SK-N-SH treated with all-trans-retinoic acid at 6 μM for 48 hours (cell line): ENCODE measurements at regions not wholly inside any gene's neighbourhood (a gene's known extent, or its start where the extent isn't known, plus 50 kb on each side); places are given as distances from the start of the nearest gene placed in this dataset.

ENCODE experiments used
- BACH2 ChIP-seq: fragments of 250-450 bp; sonication (Bioruptor Pico); IDR thresholded peaks from 2 replicates; pipeline ENCODE4 v1.9.0; 2021; ENCODE audit warnings: mild to moderate bottlenecking, borderline replicate concordance
- CSDC2 ChIP-seq: fragments of 250-450 bp; sonication (Bioruptor Pico); IDR thresholded peaks from 2 replicates; pipeline ENCODE4 v1.5.0; 2020; ENCODE audit warnings: mild to moderate bottlenecking, moderate library complexity
- GLIS3 ChIP-seq: fragments of 250-450 bp; sonication (Bioruptor Pico); IDR thresholded peaks from 2 replicates; pipeline ENCODE4 v1.5.0; 2020; ENCODE audit warnings: mild to moderate bottlenecking, moderate library complexity
- OSR1 ChIP-seq: fragments of 250-450 bp; sonication (Bioruptor Pico); IDR thresholded peaks from 2 replicates; pipeline ENCODE4 v1.8.0; 2022; ENCODE audit warnings: moderate library complexity, mild to moderate bottlenecking, inconsistent platforms
- PPARA ChIP-seq: fragments of 250-450 bp; sonication (Bioruptor Pico); IDR thresholded peaks from 2 replicates; pipeline ENCODE4 v1.5.0; 2020; ENCODE audit warnings: mild to moderate bottlenecking, borderline replicate concordance
- RARB ChIP-seq: fragments of 250-450 bp; sonication (Bioruptor Pico); IDR thresholded peaks from 2 replicates; pipeline ENCODE4 v1.8.0; 2021; ENCODE audit warnings: mild to moderate bottlenecking, moderate library complexity
- SNAI2 ChIP-seq: fragments of 250-450 bp; sonication (Bioruptor Pico); IDR thresholded peaks from 2 replicates; pipeline ENCODE4 v1.5.0; 2020; ENCODE audit warnings: mild to moderate bottlenecking, moderate library complexity
- TOX ChIP-seq: fragments of 250-450 bp; sonication (Bioruptor Pico); IDR thresholded peaks from 2 replicates; pipeline ENCODE4 v1.8.0; 2021; ENCODE audit warnings: mild to moderate bottlenecking, moderate library complexity, borderline replicate concordance
- ZC3H10 ChIP-seq: fragments of 250-450 bp; sonication (Bioruptor Pico); IDR thresholded peaks from 2 replicates; pipeline ENCODE4 v1.5.1; 2021; ENCODE audit warnings: mild to moderate bottlenecking, moderate library complexity
- ZNF565 ChIP-seq: fragments of 450-650 bp; formaldehyde crosslinking; conservative IDR thresholded peaks from 2 replicates; pipeline ENCODE4 v1.5.0; 2020; ENCODE audit warnings: low read depth, mild to moderate bottlenecking, moderate library complexity
- ZNF8 ChIP-seq: fragments of 450-650 bp; formaldehyde crosslinking; IDR thresholded peaks from 2 replicates; pipeline ENCODE4 v1.5.0; 2020; ENCODE audit warnings: mild to moderate bottlenecking, moderate library complexity
- TF ChIP-seq, protein P1 (sequence below): fragments of 250-450 bp; sonication (Bioruptor Pico); IDR thresholded peaks from 2 replicates; pipeline ENCODE4 v1.8.0; 2020; ENCODE audit warnings: mild to moderate bottlenecking, moderate library complexity, borderline replicate concordance
- TF ChIP-seq, protein P2 (sequence below): fragments of 250-450 bp; sonication (Bioruptor Pico); IDR thresholded peaks from 2 replicates; pipeline ENCODE4 v1.8.0; 2021; ENCODE audit warnings: low read depth, mild to moderate bottlenecking, moderate library complexity, borderline replicate concordance
- TF ChIP-seq, protein P3 (sequence below): fragments of 250-450 bp; sonication (Bioruptor Pico); IDR thresholded peaks from 2 replicates; pipeline ENCODE4 v1.5.1; 2020; ENCODE audit warnings: low read depth, mild to moderate bottlenecking, moderate library complexity

DNA sequence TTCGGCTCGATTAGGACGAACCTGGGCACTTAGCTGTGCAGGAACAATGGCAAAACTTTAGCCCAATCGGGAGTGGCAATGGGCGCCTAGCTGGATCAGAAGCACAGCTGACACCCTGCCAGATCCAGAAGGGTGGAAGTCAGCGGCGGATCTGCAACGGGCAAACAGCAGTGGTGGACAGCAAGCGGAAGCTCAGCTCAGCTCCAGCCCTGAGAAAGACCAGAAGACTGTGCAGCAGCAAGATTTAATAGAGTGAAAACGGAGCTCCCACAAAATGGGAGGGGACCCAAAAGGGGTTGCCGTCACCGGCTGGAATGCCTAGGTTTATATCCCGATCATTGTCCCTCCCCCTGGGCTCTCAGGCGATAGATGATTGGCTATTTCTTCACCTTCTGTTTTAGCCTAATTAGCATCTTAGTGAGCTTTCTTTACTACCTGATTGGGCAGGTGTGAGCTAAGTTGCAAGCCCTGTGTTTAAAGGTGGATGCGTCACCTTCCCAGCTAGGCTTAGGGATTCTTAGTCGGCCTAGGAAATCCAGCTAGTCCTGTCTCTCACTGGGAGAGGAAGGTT is 1237.9 kb downstream of the CDH12 start:
- TF ChIP-seq, protein P1, sequence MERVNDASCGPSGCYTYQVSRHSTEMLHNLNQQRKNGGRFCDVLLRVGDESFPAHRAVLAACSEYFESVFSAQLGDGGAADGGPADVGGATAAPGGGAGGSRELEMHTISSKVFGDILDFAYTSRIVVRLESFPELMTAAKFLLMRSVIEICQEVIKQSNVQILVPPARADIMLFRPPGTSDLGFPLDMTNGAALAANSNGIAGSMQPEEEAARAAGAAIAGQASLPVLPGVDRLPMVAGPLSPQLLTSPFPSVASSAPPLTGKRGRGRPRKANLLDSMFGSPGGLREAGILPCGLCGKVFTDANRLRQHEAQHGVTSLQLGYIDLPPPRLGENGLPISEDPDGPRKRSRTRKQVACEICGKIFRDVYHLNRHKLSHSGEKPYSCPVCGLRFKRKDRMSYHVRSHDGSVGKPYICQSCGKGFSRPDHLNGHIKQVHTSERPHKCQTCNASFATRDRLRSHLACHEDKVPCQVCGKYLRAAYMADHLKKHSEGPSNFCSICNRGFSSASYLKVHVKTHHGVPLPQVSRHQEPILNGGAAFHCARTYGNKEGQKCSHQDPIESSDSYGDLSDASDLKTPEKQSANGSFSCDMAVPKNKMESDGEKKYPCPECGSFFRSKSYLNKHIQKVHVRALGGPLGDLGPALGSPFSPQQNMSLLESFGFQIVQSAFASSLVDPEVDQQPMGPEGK (CRISPR knock-in tag), result no peak
- TF ChIP-seq, protein P2, sequence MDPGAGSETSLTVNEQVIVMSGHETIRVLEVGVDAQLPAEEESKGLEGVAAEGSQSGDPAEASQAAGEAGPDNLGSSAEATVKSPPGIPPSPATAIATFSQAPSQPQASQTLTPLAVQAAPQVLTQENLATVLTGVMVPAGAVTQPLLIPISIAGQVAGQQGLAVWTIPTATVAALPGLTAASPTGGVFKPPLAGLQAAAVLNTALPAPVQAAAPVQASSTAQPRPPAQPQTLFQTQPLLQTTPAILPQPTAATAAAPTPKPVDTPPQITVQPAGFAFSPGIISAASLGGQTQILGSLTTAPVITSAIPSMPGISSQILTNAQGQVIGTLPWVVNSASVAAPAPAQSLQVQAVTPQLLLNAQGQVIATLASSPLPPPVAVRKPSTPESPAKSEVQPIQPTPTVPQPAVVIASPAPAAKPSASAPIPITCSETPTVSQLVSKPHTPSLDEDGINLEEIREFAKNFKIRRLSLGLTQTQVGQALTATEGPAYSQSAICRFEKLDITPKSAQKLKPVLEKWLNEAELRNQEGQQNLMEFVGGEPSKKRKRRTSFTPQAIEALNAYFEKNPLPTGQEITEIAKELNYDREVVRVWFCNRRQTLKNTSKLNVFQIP (CRISPR knock-in tag), result no peak
- TF ChIP-seq GLIS3 (no peak), RARB (CRISPR knock-in tag) (no peak), SNAI2 (CRISPR knock-in tag) (no peak), BACH2 (CRISPR knock-in tag) (no peak), ZNF565 (CRISPR knock-in tag) (no peak), OSR1 (no peak), ZC3H10 (CRISPR knock-in tag) (no peak), PPARA (CRISPR knock-in tag) (no peak), ZNF8 (CRISPR knock-in tag) (no peak), TOX (CRISPR knock-in tag) (no peak), CSDC2 (no peak)
- TF ChIP-seq, protein P3, sequence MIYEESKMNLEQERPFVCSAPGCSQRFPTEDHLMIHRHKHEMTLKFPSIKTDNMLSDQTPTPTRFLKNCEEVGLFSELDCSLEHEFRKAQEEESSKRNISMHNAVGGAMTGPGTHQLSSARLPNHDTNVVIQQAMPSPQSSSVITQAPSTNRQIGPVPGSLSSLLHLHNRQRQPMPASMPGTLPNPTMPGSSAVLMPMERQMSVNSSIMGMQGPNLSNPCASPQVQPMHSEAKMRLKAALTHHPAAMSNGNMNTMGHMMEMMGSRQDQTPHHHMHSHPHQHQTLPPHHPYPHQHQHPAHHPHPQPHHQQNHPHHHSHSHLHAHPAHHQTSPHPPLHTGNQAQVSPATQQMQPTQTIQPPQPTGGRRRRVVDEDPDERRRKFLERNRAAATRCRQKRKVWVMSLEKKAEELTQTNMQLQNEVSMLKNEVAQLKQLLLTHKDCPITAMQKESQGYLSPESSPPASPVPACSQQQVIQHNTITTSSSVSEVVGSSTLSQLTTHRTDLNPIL, result no peak
